IMR-90 (cell line): ENCODE measurements at regions not wholly inside any gene's neighbourhood (a gene's known extent, or its start where the extent isn't known, plus 50 kb on each side); places are given as distances from the start of the nearest gene placed in this dataset.

Experiments
- ATAC-seq: fragments of 200-7000 bp; cut with Tn5 transposase; 2 replicates; pipeline ENCODE4 v1.9.1; 2020; ENCODE audit warnings: low read depth, mild to moderate bottlenecking, moderate library complexity
- BruUV-seq: library from RNA; stranded (reverse); fragments of 400-500 nt; replicated peaks from 2 replicates; lab custom pipeline; 2021; lab: Mats Ljungman, UMichigan
- CTCF ChIA-PET: fragments of 300-600 bp; formaldehyde crosslinking; extraction: SDS; loops from one replicate; lab custom pipeline; 2021; ENCODE audit warnings: antibody characterized with exemption; lab: Yijun Ruan, JAX
- POLR2A ChIA-PET: fragments of 300-600 bp; sonication (Branson Sonifier 250); formaldehyde crosslinking; loops from one replicate; lab custom pipeline; 2022; ENCODE audit warnings: antibody characterized with exemption; ENCODE audit not compliant: unreplicated experiment; lab: Charles Lee
- DNase-seq: peaks from one replicate; pipeline ENCODE4 v3.0.0; 2013
- H2AFZ ChIP-seq: replicated peaks from 2 replicates; pipeline ENCODE3; 2013; ENCODE audit warnings: low read length, mild to moderate bottlenecking; ENCODE audit not compliant: poor library complexity
- H2AK5ac ChIP-seq: 2 replicates; pipeline ENCODE4 v1.6.1; 2013; ENCODE audit warnings: low read depth, low read length, inconsistent platforms
- H2AK9ac ChIP-seq: replicated peaks from 2 replicates; pipeline ENCODE3; 2013; ENCODE audit warnings: mild to moderate bottlenecking, low read depth, low read length, moderate library complexity; ENCODE audit not compliant: poor library complexity
- H2BK120ac ChIP-seq: 2 replicates; pipeline ENCODE4 v1.6.1; 2013; ENCODE audit warnings: low read depth, low read length, inconsistent platforms
- H2BK15ac ChIP-seq: 3 replicates; pipeline ENCODE4 v1.6.1; 2013; ENCODE audit warnings: low read depth, low read length, inconsistent platforms
- H2BK20ac ChIP-seq: 2 replicates; pipeline ENCODE4 v1.6.1; 2013; ENCODE audit warnings: low read depth, mild to moderate bottlenecking, inconsistent platforms, low read length, moderate library complexity
- H2BK5ac ChIP-seq: 2 replicates; pipeline ENCODE4 v1.6.1; 2013; ENCODE audit warnings: mild to moderate bottlenecking, low read depth, low read length, inconsistent platforms; ENCODE audit not compliant: poor library complexity, severe bottlenecking
- H3K14ac ChIP-seq: replicated peaks from 2 replicates; pipeline ENCODE4 v1.6.1; 2013; ENCODE audit warnings: low read depth, low read length, inconsistent platforms
- H3K18ac ChIP-seq: 2 replicates; pipeline ENCODE4 v1.6.1; 2013; ENCODE audit warnings: low read depth, low read length, control low read depth
- H3K23ac ChIP-seq: 2 replicates; pipeline ENCODE4 v1.6.1; 2013; ENCODE audit warnings: low read depth, low read length, inconsistent platforms
- H3K27ac ChIP-seq: 2 replicates; pipeline ENCODE4 v1.5.1; 2013; ENCODE audit warnings: mild to moderate bottlenecking, control low read depth, low read length; ENCODE audit not compliant: insufficient read depth
- H3K27me3 ChIP-seq: 2 replicates; pipeline ENCODE4 v1.6.1; 2013; ENCODE audit warnings: low read length; ENCODE audit not compliant: control insufficient read depth, insufficient read depth
- H3K36me3 ChIP-seq: 2 replicates; pipeline ENCODE4 v1.6.1; 2013; ENCODE audit warnings: low read length, mixed read lengths; ENCODE audit not compliant: control insufficient read depth, insufficient read depth
- H3K4ac ChIP-seq: 2 replicates; pipeline ENCODE4 v1.6.1; 2013; ENCODE audit warnings: low read depth, low read length, inconsistent platforms
- H3K4me1 ChIP-seq: 2 replicates; pipeline ENCODE4 v1.6.1; 2013; ENCODE audit warnings: low read length, mixed read lengths; ENCODE audit not compliant: control insufficient read depth, insufficient read depth
- H3K4me2 ChIP-seq: 2 replicates; pipeline ENCODE4 v1.6.1; 2013; ENCODE audit warnings: low read depth, mild to moderate bottlenecking, control low read depth, low read length, moderate library complexity
- H3K4me3 ChIP-seq: 2 replicates; pipeline ENCODE4 v1.5.1; 2013; ENCODE audit warnings: low read depth, mild to moderate bottlenecking, control low read depth, low read length, moderate library complexity; ENCODE audit not compliant: insufficient read depth
- H3K56ac ChIP-seq: 2 replicates; pipeline ENCODE4 v1.6.1; 2013; ENCODE audit warnings: low read length, inconsistent platforms; ENCODE audit not compliant: insufficient read depth; ENCODE audit errors: extremely low read depth
- H3K79me1 ChIP-seq, 2 experiments: 2 replicates each; pipeline ENCODE4 v1.6.1; 2013; ENCODE audit warnings: low read length in 2 of 2, inconsistent platforms in 1 of 2, low read depth in 1 of 2
- H3K9ac ChIP-seq: 2 replicates; pipeline ENCODE4 v1.6.1; 2013; ENCODE audit warnings: low read depth, low read length, control low read depth
- H3K9me1 ChIP-seq: 2 replicates; pipeline ENCODE4 v1.6.1; 2013; ENCODE audit warnings: low read length, inconsistent platforms; ENCODE audit not compliant: insufficient read depth
- H3K9me3 ChIP-seq: 2 replicates; pipeline ENCODE4 v1.6.1; 2013; ENCODE audit warnings: low read length; ENCODE audit not compliant: control insufficient read depth, insufficient read depth
- H4K20me1 ChIP-seq: 2 replicates; pipeline ENCODE4 v1.6.1; 2013; ENCODE audit warnings: low read length, inconsistent platforms; ENCODE audit not compliant: insufficient read depth
- H4K5ac ChIP-seq: 2 replicates; pipeline ENCODE4 v1.6.1; 2013; ENCODE audit warnings: mild to moderate bottlenecking, low read depth, low read length, control low read depth
- H4K8ac ChIP-seq, 2 experiments: 2 replicates each; pipeline ENCODE4 v1.6.1; 2013; ENCODE audit warnings: low read depth in 2 of 2, low read length in 2 of 2, control low read depth in 1 of 2, inconsistent platforms in 1 of 2
- H4K91ac ChIP-seq: 2 replicates; pipeline ENCODE4 v1.6.1; 2013; ENCODE audit warnings: low read depth, low read length, inconsistent platforms; ENCODE audit not compliant: insufficient read depth
- BHLHE40 ChIP-seq: fragments of 150-350 bp; IDR thresholded peaks from 2 replicates; pipeline ENCODE4 v1.6.1; 2016; ENCODE audit warnings: mild to moderate bottlenecking, low read depth, low read length
- CEBPB ChIP-seq: IDR thresholded peaks from 2 replicates; pipeline ENCODE4 v1.6.1; 2012; ENCODE audit warnings: low read depth, low read length, improper control_type of control experiment
- CHD1 ChIP-seq: IDR thresholded peaks from 2 replicates; pipeline ENCODE4 v1.6.1; 2012; ENCODE audit warnings: low read depth, low read length, improper control_type of control experiment
- FOS ChIP-seq: fragments of 150-350 bp; IDR thresholded peaks from 2 replicates; pipeline ENCODE4 v1.6.1; 2016; ENCODE audit warnings: low read depth, low read length
- MAFK ChIP-seq: IDR thresholded peaks from 2 replicates; pipeline ENCODE4 v1.6.1; 2012; ENCODE audit warnings: low read depth, low read length, improper control_type of control experiment
- MAZ ChIP-seq: IDR thresholded peaks from 2 replicates; pipeline ENCODE4 v1.6.1; 2012; ENCODE audit warnings: low read depth, mild to moderate bottlenecking, low read length, improper control_type of control experiment, moderate library complexity, borderline replicate concordance
- MXI1 ChIP-seq: IDR thresholded peaks from 2 replicates; pipeline ENCODE4 v1.6.1; 2012; ENCODE audit warnings: low read depth, mild to moderate bottlenecking, low read length, moderate library complexity, borderline replicate concordance
- NFE2L2 ChIP-seq: fragments of 150-350 bp; IDR thresholded peaks from 2 replicates; pipeline ENCODE4 v1.6.1; 2016; ENCODE audit warnings: low read depth, mild to moderate bottlenecking, low read length
- POLR2A ChIP-seq: IDR thresholded peaks from 2 replicates; pipeline ENCODE4 v1.6.1; 2012; ENCODE audit warnings: mild to moderate bottlenecking, low read depth, low read length
- RAD21 ChIP-seq: IDR thresholded peaks from 2 replicates; pipeline ENCODE4 v1.6.1; 2012; ENCODE audit warnings: low read length, improper control_type of control experiment
- RCOR1 ChIP-seq: IDR thresholded peaks from 2 replicates; pipeline ENCODE4 v1.6.1; 2012; ENCODE audit warnings: mild to moderate bottlenecking, low read length, improper control_type of control experiment; ENCODE audit not compliant: insufficient replicate concordance
- RFX5 ChIP-seq: IDR thresholded peaks from 2 replicates; pipeline ENCODE4 v1.8.0; 2012; ENCODE audit warnings: low read depth, mild to moderate bottlenecking, low read length, moderate library complexity
- SMC3 ChIP-seq: fragments of 150-350 bp; IDR thresholded peaks from 2 replicates; pipeline ENCODE4 v1.6.1; 2016; ENCODE audit warnings: low read depth, mild to moderate bottlenecking, antibody characterized with exemption, low read length, moderate library complexity
- dilution Hi-C: fragments of 300-500 bp; cut with HindIII; formaldehyde crosslinking; loops from one replicate; pipeline ENCODE4 v1.14.3; 2018; ENCODE audit warnings: low sequenced_read_pairs; ENCODE audit not compliant: unreplicated experiment
- in situ Hi-C: fragments of 300-500 bp; cut with MboI; formaldehyde crosslinking; loops from 3 replicates; pipeline ENCODE4 v1.14.3; 2019; ENCODE audit warnings: low sequenced_read_pairs, inconsistent platforms, mixed read lengths
- intact Hi-C: fragments of 100-400 bp; cut with micrococcal nuclease; formaldehyde crosslinking; loops from 2 replicates; pipeline ENCODE4 v1.10.0; 2022
- TF ChIP-seq, protein P1 (sequence below): fragments of 150-350 bp; IDR thresholded peaks from 2 replicates; pipeline ENCODE4 v1.6.1; 2017; ENCODE audit warnings: mild to moderate bottlenecking, antibody characterized with exemption, low read length, low read depth
- TF ChIP-seq, protein P2 (sequence below): fragments of 150-350 bp; IDR thresholded peaks from 2 replicates; pipeline ENCODE4 v1.6.1; 2016; ENCODE audit warnings: low read depth, mild to moderate bottlenecking, low read length, moderate library complexity, borderline replicate concordance
- TF ChIP-seq, protein P3 (sequence below): conservative IDR thresholded peaks from 2 replicates; pipeline ENCODE4 v1.5.1; 2012; ENCODE audit warnings: mild to moderate bottlenecking, low read depth, low read length, improper control_type of control experiment

DNA sequence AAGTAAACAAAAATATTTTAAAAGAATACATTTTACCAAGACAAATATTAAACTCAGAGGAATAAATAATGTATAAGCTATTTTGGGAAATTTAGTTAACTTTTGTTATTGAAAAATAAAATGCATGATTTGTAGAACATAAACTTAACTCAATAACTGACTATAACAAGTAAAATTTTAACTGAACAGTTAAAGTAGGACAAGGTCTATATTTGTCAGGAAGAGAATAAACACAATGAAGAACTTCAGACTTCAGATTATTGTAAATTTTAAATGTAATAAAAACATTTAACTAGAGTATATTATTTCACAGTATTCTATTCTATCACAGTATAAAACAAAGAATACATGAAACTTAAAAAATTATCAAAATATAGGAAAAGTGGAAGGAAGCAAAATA lies 948.8 kb upstream of the USP15 start:
- H3K4me1 ChIP-seq, result no peaks in the 10 kb centered on the region
- H3K9me1 ChIP-seq, result no peaks in the 10 kb centered on the region
- H3K14ac ChIP-seq, result no peak overlapping the region
- H2AK5ac ChIP-seq, result no peak overlapping the region
- H3K4me2 ChIP-seq, result no peak overlapping the region
- H3K27ac ChIP-seq, result no peak overlapping the region
- H3K4me3 ChIP-seq, result no peak overlapping the region
- ChIA-PET POLR2A (no interaction called here), CTCF (no interaction called here)
- no peak overlapping the region for H3K9ac ChIP-seq
- H3K56ac ChIP-seq, result no peak overlapping the region
- DNase-seq (no peak), ATAC-seq (no peak)
- H3K4ac ChIP-seq, result no peak overlapping the region
- in situ Hi-C loops, result no loop called here
- no peak overlapping the region for H2AK9ac ChIP-seq
- H2BK20ac ChIP-seq, result no peak overlapping the region
- no peak overlapping the region for H2BK15ac ChIP-seq
- no peak overlapping the region for H2BK5ac ChIP-seq
- H3K36me3 ChIP-seq, result no peaks in the 10 kb centered on the region
- no peaks in the 10 kb centered on the region for H3K27me3 ChIP-seq
- H3K9me3 ChIP-seq, result peaks cover 9% of the 10 kb centered on the region; the same call in 1 of the 2 replicates
- no peak overlapping the region for H4K5ac ChIP-seq
- dilution Hi-C loops, result no loop called here
- no peak overlapping the region for H3K23ac ChIP-seq
- no peak overlapping the region for H2BK120ac ChIP-seq
- no peaks in the 10 kb centered on the region for H4K20me1 ChIP-seq
- no peak overlapping the region for H2AFZ ChIP-seq
- TF ChIP-seq NFE2L2 (no peak), FOS (no peak), RFX5 (no peak), BHLHE40 (no peak), MAZ (no peak), CHD1 (no peak), MAFK (no peak), SMC3 (no peak), RCOR1 (no peak), POLR2A (no peak), RAD21 (no peak), CEBPB (no peak), MXI1 (no peak)
- TF ChIP-seq, protein P1, sequence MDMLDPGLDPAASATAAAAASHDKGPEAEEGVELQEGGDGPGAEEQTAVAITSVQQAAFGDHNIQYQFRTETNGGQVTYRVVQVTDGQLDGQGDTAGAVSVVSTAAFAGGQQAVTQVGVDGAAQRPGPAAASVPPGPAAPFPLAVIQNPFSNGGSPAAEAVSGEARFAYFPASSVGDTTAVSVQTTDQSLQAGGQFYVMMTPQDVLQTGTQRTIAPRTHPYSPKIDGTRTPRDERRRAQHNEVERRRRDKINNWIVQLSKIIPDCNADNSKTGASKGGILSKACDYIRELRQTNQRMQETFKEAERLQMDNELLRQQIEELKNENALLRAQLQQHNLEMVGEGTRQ, result no peak
- TF ChIP-seq, protein P2, sequence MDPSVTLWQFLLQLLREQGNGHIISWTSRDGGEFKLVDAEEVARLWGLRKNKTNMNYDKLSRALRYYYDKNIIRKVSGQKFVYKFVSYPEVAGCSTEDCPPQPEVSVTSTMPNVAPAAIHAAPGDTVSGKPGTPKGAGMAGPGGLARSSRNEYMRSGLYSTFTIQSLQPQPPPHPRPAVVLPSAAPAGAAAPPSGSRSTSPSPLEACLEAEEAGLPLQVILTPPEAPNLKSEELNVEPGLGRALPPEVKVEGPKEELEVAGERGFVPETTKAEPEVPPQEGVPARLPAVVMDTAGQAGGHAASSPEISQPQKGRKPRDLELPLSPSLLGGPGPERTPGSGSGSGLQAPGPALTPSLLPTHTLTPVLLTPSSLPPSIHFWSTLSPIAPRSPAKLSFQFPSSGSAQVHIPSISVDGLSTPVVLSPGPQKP, result no peak
- TF ChIP-seq, protein P3, sequence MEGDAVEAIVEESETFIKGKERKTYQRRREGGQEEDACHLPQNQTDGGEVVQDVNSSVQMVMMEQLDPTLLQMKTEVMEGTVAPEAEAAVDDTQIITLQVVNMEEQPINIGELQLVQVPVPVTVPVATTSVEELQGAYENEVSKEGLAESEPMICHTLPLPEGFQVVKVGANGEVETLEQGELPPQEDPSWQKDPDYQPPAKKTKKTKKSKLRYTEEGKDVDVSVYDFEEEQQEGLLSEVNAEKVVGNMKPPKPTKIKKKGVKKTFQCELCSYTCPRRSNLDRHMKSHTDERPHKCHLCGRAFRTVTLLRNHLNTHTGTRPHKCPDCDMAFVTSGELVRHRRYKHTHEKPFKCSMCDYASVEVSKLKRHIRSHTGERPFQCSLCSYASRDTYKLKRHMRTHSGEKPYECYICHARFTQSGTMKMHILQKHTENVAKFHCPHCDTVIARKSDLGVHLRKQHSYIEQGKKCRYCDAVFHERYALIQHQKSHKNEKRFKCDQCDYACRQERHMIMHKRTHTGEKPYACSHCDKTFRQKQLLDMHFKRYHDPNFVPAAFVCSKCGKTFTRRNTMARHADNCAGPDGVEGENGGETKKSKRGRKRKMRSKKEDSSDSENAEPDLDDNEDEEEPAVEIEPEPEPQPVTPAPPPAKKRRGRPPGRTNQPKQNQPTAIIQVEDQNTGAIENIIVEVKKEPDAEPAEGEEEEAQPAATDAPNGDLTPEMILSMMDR, result no peak
- intact Hi-C loops, result no loop called here
- H4K91ac ChIP-seq, result no peak overlapping the region
- no peak overlapping the region for H3K18ac ChIP-seq
- H4K8ac ChIP-seq, result no peak overlapping the region
- no peaks in the 10 kb centered on the region for H3K79me1 ChIP-seq
- BruUV-seq, result no TSS peak
